GM12872 (cell line): ENCODE measurements at regions not wholly inside any gene's neighbourhood (a gene's known extent, or its start where the extent isn't known, plus 50 kb on each side); places are given as distances from the start of the nearest gene placed in this dataset.

Source experiments
- TF ChIP-seq, protein P1 (sequence below): IDR thresholded peaks from 3 replicates; pipeline ENCODE4 v1.5.1; 2011; ENCODE audit warnings: low read depth, mild to moderate bottlenecking, low read length, moderate library complexity; ENCODE audit not compliant: insufficient read depth

GRCh38 chr13:97101912-97102708 is 107.8 kb upstream of the OXGR1 start:
- TF ChIP-seq, protein P1, sequence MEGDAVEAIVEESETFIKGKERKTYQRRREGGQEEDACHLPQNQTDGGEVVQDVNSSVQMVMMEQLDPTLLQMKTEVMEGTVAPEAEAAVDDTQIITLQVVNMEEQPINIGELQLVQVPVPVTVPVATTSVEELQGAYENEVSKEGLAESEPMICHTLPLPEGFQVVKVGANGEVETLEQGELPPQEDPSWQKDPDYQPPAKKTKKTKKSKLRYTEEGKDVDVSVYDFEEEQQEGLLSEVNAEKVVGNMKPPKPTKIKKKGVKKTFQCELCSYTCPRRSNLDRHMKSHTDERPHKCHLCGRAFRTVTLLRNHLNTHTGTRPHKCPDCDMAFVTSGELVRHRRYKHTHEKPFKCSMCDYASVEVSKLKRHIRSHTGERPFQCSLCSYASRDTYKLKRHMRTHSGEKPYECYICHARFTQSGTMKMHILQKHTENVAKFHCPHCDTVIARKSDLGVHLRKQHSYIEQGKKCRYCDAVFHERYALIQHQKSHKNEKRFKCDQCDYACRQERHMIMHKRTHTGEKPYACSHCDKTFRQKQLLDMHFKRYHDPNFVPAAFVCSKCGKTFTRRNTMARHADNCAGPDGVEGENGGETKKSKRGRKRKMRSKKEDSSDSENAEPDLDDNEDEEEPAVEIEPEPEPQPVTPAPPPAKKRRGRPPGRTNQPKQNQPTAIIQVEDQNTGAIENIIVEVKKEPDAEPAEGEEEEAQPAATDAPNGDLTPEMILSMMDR = no peak

DNA sequence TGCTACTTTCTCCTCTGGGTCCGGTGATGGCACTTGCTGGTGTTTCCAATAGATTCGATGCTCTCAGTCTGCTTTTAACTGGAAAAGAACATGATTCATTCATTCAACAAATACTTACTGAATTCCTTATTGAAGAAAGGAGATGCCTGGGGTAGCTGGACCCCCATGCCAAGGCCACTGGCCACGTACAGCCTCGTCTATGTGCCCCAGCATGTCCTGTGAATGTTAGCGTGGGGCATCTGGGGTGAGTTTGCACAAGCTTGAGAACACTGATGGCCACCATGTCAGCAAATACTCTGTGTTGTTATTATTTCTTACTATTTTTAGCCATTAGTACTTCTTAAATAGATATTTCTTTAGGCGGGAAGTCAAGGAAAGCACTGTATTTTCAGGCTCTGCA is 112.0 kb upstream of the OXGR1 start:
- TF ChIP-seq, protein P1 = no peak

- TF ChIP-seq, protein P1 = no peak
These were observed 113.7 kb upstream of the OXGR1 start for GRCh38 chr13:97107815-97108529.

DNA sequence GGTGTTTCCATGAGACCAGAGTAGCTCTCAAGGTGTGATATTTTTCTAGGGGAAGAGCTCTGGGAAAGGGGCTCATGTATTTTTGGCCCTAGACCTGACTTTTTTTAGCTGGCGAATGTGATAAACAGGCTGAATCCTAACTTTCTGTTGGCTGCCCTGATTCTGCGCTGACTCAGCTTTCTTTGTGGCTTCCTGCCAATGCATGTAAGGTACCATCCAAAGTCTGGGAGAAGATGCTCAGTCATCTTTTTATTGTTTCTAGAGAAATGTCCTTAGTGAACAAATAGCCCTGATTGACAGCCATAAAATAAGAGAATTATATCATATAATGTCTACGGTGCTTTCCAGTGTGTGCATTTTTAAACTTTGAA is 113.6 kb upstream of the MBNL2 start:
- TF ChIP-seq, protein P1 = no peak

DNA sequence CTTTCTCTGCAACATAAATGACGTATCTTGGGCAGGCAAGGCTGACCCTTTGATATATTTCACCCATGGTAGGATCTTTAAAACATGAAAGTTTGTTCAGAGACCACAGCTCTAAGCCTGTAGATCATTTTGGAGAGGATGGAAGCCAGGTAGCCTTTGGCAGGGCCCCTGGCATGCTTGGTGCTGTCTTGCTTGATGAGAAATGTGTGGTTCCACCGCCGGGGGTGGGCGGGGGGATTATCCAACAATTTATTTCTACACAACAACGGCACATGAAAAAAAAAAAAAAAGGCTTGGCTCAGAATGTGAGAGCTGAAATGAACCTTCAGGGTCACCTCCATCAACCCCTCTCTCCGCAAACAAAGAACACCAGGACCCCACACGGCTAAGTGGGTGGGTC is 112.9 kb upstream of the MBNL2 start:
- TF ChIP-seq, protein P1 = no peak

DNA sequence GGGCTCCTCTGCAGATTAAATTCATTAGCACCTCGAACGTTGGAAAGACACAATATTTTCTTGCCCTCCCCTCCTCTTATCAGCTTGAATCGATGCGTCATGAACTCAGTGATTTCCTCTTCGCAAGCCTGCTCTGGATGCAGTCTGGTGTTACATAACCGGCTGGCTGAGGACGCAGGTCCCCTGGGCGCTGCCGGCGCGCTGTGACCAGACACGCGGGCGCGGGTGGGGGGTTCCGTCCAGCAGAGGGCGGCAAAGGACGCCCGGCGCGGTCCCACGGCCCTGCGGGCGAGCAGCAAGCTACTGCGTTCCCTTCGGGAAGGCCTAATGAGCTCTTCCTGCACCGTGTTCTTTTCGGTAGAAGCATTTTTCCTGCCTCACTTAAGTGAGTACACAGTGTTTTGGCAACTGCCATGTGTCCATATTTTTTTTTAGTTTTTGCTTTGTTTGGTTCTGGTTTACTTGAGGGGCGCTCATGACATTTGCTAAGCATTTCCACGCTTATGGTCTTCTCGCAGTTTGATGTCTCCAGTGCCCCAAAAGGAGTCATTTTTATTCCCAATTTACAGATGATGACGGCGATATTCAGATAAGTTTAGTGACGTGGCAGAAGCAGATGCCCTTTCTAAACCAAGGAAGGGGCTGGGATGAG is 112.2 kb upstream of the MBNL2 start:
- TF ChIP-seq, protein P1 = peak; percentile 95

- TF ChIP-seq, protein P1 = no peak
These were observed 111.2 kb upstream of the MBNL2 start for GRCh38 chr13:97110936-97111335.
